ENCODE measurements at regions not wholly inside any gene's neighbourhood (a gene's known extent, or its start where the extent isn't known, plus 50 kb on each side); places are given as distances from the start of the nearest gene placed in this dataset.

GRCh38 chr5:29516224-29516623 is 1677.3 kb upstream of the CDH6 start:
- Histone ChIP-seq H3K18ac (ENCODE audit: extremely low read depth, low read length) (no peak overlapping the region), H2AFZ (ENCODE audit: low read length) (no peak overlapping the region), H2BK12ac (ENCODE audit: low read depth, low read length) (no peak overlapping the region), H2AK5ac (ENCODE audit: low read depth, low read length) (no peak overlapping the region), H3K27ac (ENCODE audit: low read depth, low read length) (no peak overlapping the region), H3K79me2 (ENCODE audit: control insufficient read depth in 1 of 2, insufficient read depth in 2 of 2, low read length in 2 of 2) (no peaks in the 10 kb centered on the region), H3K56ac (replicated peaks; ENCODE audit: insufficient read length, low read depth, low read length) (no peak overlapping the region), H3K36me3 (ENCODE audit: control insufficient read depth in 2 of 4, insufficient read depth in 4 of 4, low read length in 3 of 4) (no peaks in the 10 kb centered on the region), H4K91ac (replicated peaks; ENCODE audit: insufficient read length, low read length) (no peak overlapping the region), H3K9ac (replicated peaks in 1 of 4; ENCODE audit: extremely low read depth in 1 of 4, low read depth in 3 of 4, low read length in 3 of 4) (no peak overlapping the region), H2BK120ac (replicated peaks; ENCODE audit: low read depth, low read length) (no peak overlapping the region), H3K4me2 (ENCODE audit: insufficient read depth in 1 of 2, low read depth in 2 of 2, low read length in 2 of 2) (no peak overlapping the region), H3K4ac (replicated peaks; ENCODE audit: insufficient read length, low read depth, low read length) (no peak overlapping the region), H3K27me3 (replicated peaks in 1 of 4; ENCODE audit: control insufficient read depth in 3 of 4, extremely low read depth in 1 of 4, insufficient read depth in 3 of 4, low read length in 3 of 4) (no peaks in the 10 kb centered on the region), H3K79me1 (ENCODE audit: low read depth, low read length) (no peaks in the 10 kb centered on the region), H3K4me3 (ENCODE audit: extremely low read depth in 1 of 4, insufficient read depth in 2 of 4, low read depth in 3 of 4, low read length in 4 of 4) (no peak overlapping the region), H3K23ac (ENCODE audit: insufficient read length) (no peak overlapping the region), H3K23me2 (ENCODE audit: low read depth, low read length) (no peaks in the 10 kb centered on the region), H3K4me1 (replicated peaks in 1 of 4; ENCODE audit: control insufficient read depth in 3 of 4, insufficient read depth in 4 of 4, low read length in 3 of 4) (no peaks in the 10 kb centered on the region), H4K5ac (ENCODE audit: insufficient read length, low read depth, low read length) (no peak overlapping the region), H2BK20ac (ENCODE audit: low read length) (no peak overlapping the region), H3K14ac (ENCODE audit: insufficient read length) (no peak overlapping the region), H2BK15ac (ENCODE audit: low read length) (no peak overlapping the region), H4K20me1 (replicated peaks in 1 of 2; ENCODE audit: control insufficient read depth in 1 of 2, insufficient read depth in 2 of 2, low read length in 2 of 2) (no peaks in the 10 kb centered on the region), H3K9me3 (ENCODE audit: insufficient read depth in 2 of 2, low read depth in 1 of 2, low read length in 1 of 2) (no peaks in the 10 kb centered on the region), H4K8ac (ENCODE audit: extremely low read depth, insufficient read depth, low read length) (no peak overlapping the region), H2BK5ac (ENCODE audit: low read depth, low read length) (no peak overlapping the region)
- FAIRE-seq (no peak), DNase-seq (ENCODE audit: low read depth in 1 of 2, low spot score in 2 of 2) (no peak)
- WGBS, 2 experiments (ENCODE audit: extremely low coverage in 1 of 2, insufficient coverage in 1 of 2, insufficient read length in 1 of 2, insufficient replicate concordance in 2 of 2, low coverage in 1 of 2, low lambda C conversion rate in 2 of 2, missing lambda C conversion rate in 1 of 2) = 92% methylated on average over 2 of the region's 2 CpGs; no CpG with 5 or more reads in 1 of the 2 experiments
- POLR2A ChIA-PET (ENCODE audit: partially characterized antibody) = no interaction called here
- CTCF ChIA-PET (ENCODE audit: partially characterized antibody) = no interaction called here
- TF ChIP-seq TBP (IDR thresholded peaks at IDR 0.05; ENCODE audit: low read depth, low read length) (no peak), NANOG (IDR thresholded peaks at IDR 0.05; ENCODE audit: insufficient read depth, low read depth, low read length, poor library complexity, severe bottlenecking) (no peak), TCF12 (IDR thresholded peaks at IDR 0.05; ENCODE audit: low read depth, low read length) (no peak), TAF1 (IDR thresholded peaks at IDR 0.05; ENCODE audit: low read depth, low read length) (no peak)

Data from H1 (cell line).